HepG2 (cell line): ENCODE measurements at regions not wholly inside any gene's neighbourhood (a gene's known extent, or its start where the extent isn't known, plus 50 kb on each side); places are given as distances from the start of the nearest gene placed in this dataset.

Experiments used
- SATB2 ChIP-seq: sonication (generic); formaldehyde crosslinking; IDR thresholded peaks from 2 replicates; pipeline ENCODE4 v1.5.0; 2020; ENCODE audit warnings: missing genetic modification reagents
- ZMAT3 ChIP-seq: sonication (generic); formaldehyde crosslinking; conservative IDR thresholded peaks from 2 replicates; pipeline ENCODE4 v1.7.0; 2021; ENCODE audit warnings: missing genetic modification reagents
- ZNF557 ChIP-seq: sonication (generic); formaldehyde crosslinking; IDR thresholded peaks from 2 replicates; pipeline ENCODE4 v1.4.0; 2020; ENCODE audit warnings: missing genetic modification reagents
- ZSCAN29 ChIP-seq: sonication (generic); formaldehyde crosslinking; conservative IDR thresholded peaks from 2 replicates; pipeline ENCODE4 v1.4.0; 2020; ENCODE audit warnings: mild to moderate bottlenecking, missing genetic modification reagents
- TF ChIP-seq, protein P1 (sequence below): sonication (generic); formaldehyde crosslinking; IDR thresholded peaks from 2 replicates; pipeline ENCODE4 v1.5.1; 2020; ENCODE audit warnings: mild to moderate bottlenecking, missing genetic modification reagents, borderline replicate concordance
- TF ChIP-seq, protein P2 (sequence below): sonication (generic); formaldehyde crosslinking; IDR thresholded peaks from 2 replicates; pipeline ENCODE4 v1.4.0; 2020; ENCODE audit warnings: missing genetic modification reagents, low read depth, mild to moderate bottlenecking, borderline replicate concordance

DNA sequence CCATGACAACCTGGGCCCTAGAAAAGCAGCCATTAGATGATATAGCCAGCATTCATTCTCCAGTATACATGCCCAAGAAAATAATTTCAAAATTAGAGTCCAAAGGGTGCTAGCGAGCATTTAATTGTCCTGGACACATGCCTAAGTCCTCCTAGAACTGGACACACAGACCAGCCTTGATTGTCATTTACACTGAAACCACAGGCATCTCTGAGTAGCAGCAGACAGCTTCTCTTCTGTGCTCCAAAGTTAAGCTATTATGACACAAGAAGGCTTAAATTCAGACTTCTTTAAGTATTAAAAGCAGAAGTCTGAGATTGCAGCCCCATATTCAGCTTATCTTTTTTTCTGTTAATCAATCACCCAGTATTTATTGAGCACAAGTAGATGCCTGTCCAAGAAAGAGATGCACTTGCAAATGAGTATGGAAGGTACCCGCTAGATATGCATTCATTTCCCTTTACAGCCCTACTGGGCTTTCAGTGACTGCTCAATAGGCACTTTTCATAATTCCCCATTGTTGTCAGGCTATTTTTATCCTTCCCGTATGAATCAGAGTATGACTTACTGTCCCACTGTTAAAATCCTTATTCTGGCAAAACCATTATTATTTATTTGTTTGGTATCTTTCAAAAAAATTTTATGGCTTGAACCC lies 374.1 kb downstream of the FBXW7 start (continued):
- TF ChIP-seq, protein P1, sequence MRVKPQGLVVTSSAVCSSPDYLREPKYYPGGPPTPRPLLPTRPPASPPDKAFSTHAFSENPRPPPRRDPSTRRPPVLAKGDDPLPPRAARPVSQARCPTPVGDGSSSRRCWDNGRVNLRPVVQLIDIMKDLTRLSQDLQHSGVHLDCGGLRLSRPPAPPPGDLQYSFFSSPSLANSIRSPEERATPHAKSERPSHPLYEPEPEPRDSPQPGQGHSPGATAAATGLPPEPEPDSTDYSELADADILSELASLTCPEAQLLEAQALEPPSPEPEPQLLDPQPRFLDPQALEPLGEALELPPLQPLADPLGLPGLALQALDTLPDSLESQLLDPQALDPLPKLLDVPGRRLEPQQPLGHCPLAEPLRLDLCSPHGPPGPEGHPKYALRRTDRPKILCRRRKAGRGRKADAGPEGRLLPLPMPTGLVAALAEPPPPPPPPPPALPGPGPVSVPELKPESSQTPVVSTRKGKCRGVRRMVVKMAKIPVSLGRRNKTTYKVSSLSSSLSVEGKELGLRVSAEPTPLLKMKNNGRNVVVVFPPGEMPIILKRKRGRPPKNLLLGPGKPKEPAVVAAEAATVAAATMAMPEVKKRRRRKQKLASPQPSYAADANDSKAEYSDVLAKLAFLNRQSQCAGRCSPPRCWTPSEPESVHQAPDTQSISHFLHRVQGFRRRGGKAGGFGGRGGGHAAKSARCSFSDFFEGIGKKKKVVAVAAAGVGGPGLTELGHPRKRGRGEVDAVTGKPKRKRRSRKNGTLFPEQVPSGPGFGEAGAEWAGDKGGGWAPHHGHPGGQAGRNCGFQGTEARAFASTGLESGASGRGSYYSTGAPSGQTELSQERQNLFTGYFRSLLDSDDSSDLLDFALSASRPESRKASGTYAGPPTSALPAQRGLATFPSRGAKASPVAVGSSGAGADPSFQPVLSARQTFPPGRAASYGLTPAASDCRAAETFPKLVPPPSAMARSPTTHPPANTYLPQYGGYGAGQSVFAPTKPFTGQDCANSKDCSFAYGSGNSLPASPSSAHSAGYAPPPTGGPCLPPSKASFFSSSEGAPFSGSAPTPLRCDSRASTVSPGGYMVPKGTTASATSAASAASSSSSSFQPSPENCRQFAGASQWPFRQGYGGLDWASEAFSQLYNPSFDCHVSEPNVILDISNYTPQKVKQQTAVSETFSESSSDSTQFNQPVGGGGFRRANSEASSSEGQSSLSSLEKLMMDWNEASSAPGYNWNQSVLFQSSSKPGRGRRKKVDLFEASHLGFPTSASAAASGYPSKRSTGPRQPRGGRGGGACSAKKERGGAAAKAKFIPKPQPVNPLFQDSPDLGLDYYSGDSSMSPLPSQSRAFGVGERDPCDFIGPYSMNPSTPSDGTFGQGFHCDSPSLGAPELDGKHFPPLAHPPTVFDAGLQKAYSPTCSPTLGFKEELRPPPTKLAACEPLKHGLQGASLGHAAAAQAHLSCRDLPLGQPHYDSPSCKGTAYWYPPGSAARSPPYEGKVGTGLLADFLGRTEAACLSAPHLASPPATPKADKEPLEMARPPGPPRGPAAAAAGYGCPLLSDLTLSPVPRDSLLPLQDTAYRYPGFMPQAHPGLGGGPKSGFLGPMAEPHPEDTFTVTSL (CRISPR knock-in tag) = no peak
- TF ChIP-seq ZSCAN29 (CRISPR knock-in tag) = no peak
- no peak for TF ChIP-seq SATB2 (CRISPR knock-in tag)
- no peak for TF ChIP-seq ZMAT3 (CRISPR knock-in tag)
- no peak for TF ChIP-seq ZNF557 (CRISPR knock-in tag)
- TF ChIP-seq, protein P2, sequence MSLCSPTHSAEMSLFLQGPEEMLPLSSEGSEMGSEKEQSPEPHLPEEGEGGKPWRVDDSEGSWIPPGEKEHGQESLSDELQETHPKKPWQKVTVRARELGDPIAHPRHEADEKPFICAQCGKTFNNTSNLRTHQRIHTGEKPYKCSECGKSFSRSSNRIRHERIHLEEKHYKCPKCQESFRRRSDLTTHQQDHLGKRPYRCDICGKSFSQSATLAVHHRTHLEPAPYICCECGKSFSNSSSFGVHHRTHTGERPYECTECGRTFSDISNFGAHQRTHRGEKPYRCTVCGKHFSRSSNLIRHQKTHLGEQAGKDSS (CRISPR knock-in tag) = no peak
